SK-N-SH (cell line): ENCODE measurements at regions not wholly inside any gene's neighbourhood (a gene's known extent, or its start where the extent isn't known, plus 50 kb on each side); places are given as distances from the start of the nearest gene placed in this dataset.

Experiments
- CTCF ChIA-PET: fragments of 300-600, 350-600 bp; formaldehyde crosslinking; extraction: SDS; loops from one replicate; lab custom pipeline; 2021; lab: Yijun Ruan, JAX
- POLR2A ChIA-PET: fragments of 350-600 bp; sonication (Branson Sonifier 250); formaldehyde crosslinking; extraction: SDS; loops from one replicate; lab custom pipeline; 2020; ENCODE audit warnings: antibody characterized with exemption, inconsistent platforms; lab: Yijun Ruan, JAX
- DNase-seq: peaks from one replicate; pipeline ENCODE4 v3.0.0; 2012
- H2AFZ ChIP-seq: fragments of 200-600 bp; sonication (generic); 2 replicates; pipeline ENCODE4 v1.8.1; 2016; ENCODE audit warnings: antibody characterized with exemption, mild to moderate bottlenecking, low read depth
- H3F3A ChIP-seq: fragments of 200-600 bp; sonication (generic); replicated peaks from 2 replicates; pipeline ENCODE3; 2016; ENCODE audit warnings: antibody characterized with exemption, mild to moderate bottlenecking; ENCODE audit not compliant: insufficient read depth
- H3K27ac ChIP-seq, 2 experiments: fragments of 200-500 bp in 1 of 2; fragments of 200-600 bp in 1 of 2; sonication (Bioruptor generic) in 1 of 2; sonication (generic), shearing (Covaris generic) in 1 of 2; 2 replicates each; pipeline versions ENCODE4 v1.5.1 to v1.6.1; 2014 to 2016; ENCODE audit warnings: low read depth in 2 of 2, inconsistent platforms in 1 of 2, low read length in 1 of 2, mild to moderate bottlenecking in 1 of 2, mixed read lengths in 1 of 2
- H3K27me3 ChIP-seq: fragments of 200-600 bp; sonication (generic), shearing (Covaris generic); 2 replicates; pipeline ENCODE4 v1.6.1; 2016; ENCODE audit warnings: mixed run types; ENCODE audit not compliant: insufficient read depth
- H3K36me3 ChIP-seq, 2 experiments: fragments of 200-500 bp in 1 of 2; fragments of 200-600 bp in 1 of 2; sonication (Bioruptor generic) in 1 of 2; sonication (generic) in 1 of 2; replicated peaks in 1 of 2; 2 replicates each; pipeline versions ENCODE3 to v1.5.1; 2014 to 2016; ENCODE audit warnings: low read length in 1 of 2, mild to moderate bottlenecking in 1 of 2; ENCODE audit not compliant: insufficient read depth in 2 of 2, control insufficient read depth in 1 of 2
- H3K4me1 ChIP-seq, 2 experiments: fragments of 200-500 bp in 1 of 2; fragments of 200-600 bp in 1 of 2; sonication (Bioruptor generic) in 1 of 2; sonication (generic), shearing (Covaris generic) in 1 of 2; 2 replicates each; pipeline versions ENCODE4 v1.5.1 to v1.6.1; 2014 to 2016; ENCODE audit warnings: low read depth in 1 of 2, low read length in 1 of 2, mixed run types in 1 of 2; ENCODE audit not compliant: insufficient read depth in 2 of 2, control insufficient read depth in 1 of 2
- H3K4me2 ChIP-seq: fragments of 200-600 bp; sonication (generic), shearing (Covaris generic); 2 replicates; pipeline ENCODE4 v1.6.1; 2017; ENCODE audit warnings: mixed run types
- H3K4me3 ChIP-seq, 2 experiments: fragments of 200-500 bp in 1 of 2; fragments of 200-600 bp in 1 of 2; sonication (Bioruptor generic) in 1 of 2; sonication (generic), shearing (Covaris generic) in 1 of 2; 2 replicates each; pipeline versions ENCODE4 v1.5.1 to v1.8.1; 2014 to 2016; ENCODE audit warnings: low read depth in 2 of 2, inconsistent platforms in 1 of 2, low read length in 1 of 2, mild to moderate bottlenecking in 1 of 2, mixed read lengths in 1 of 2, moderate library complexity in 1 of 2
- H3K79me2 ChIP-seq: fragments of 200-600 bp; sonication (generic); 2 replicates; pipeline ENCODE4 v1.8.1; 2017; ENCODE audit warnings: mild to moderate bottlenecking; ENCODE audit not compliant: insufficient read depth
- H3K9ac ChIP-seq: fragments of 200-600 bp; sonication (generic); 2 replicates; pipeline ENCODE4 v1.6.1; 2017; ENCODE audit warnings: mixed run types
- H3K9me2 ChIP-seq: fragments of 200-600 bp; sonication (generic); 2 replicates; pipeline ENCODE4 v1.6.1; 2017; ENCODE audit warnings: mixed run types
- H3K9me3 ChIP-seq: fragments of 200-600 bp; sonication (generic); 2 replicates; pipeline ENCODE4 v1.6.1; 2017; ENCODE audit warnings: mixed run types, mild to moderate bottlenecking, moderate library complexity
- H4K20me1 ChIP-seq: fragments of 200-600 bp; sonication (generic); 2 replicates; pipeline ENCODE4 v1.6.1; 2017; ENCODE audit warnings: mild to moderate bottlenecking, mixed run types; ENCODE audit not compliant: insufficient read depth
- EP300 ChIP-seq, 2 experiments: IDR thresholded peaks; 2 replicates each; pipeline versions ENCODE4 v1.4.0 to v1.6.1; 2012; ENCODE audit warnings: borderline replicate concordance in 1 of 2, low read depth in 1 of 2, low read length in 1 of 2
- EZH2phosphoT487 ChIP-seq: fragments of 200-600 bp; sonication (generic); IDR thresholded peaks from 2 replicates; pipeline ENCODE4 v1.6.1; 2017; ENCODE audit warnings: low read depth, mixed run types, mild to moderate bottlenecking, antibody characterized with exemption, moderate library complexity, borderline replicate concordance
- FOXJ3 ChIP-seq: sonication (generic); formaldehyde crosslinking; IDR thresholded peaks from 2 replicates; pipeline ENCODE4 v1.5.1; 2020; ENCODE audit warnings: mild to moderate bottlenecking, missing genetic modification reagents
- FOXM1 ChIP-seq: IDR thresholded peaks from 2 replicates; pipeline ENCODE4 v1.4.0; 2012; ENCODE audit warnings: low read depth, mild to moderate bottlenecking
- GABPA ChIP-seq: IDR thresholded peaks from 2 replicates; pipeline ENCODE4 v1.4.0; 2012; ENCODE audit warnings: low read depth, mild to moderate bottlenecking
- JUND ChIP-seq: IDR thresholded peaks from 2 replicates; pipeline ENCODE4 v1.4.0; 2012
- NRF1 ChIP-seq: IDR thresholded peaks from 2 replicates; pipeline ENCODE4 v1.6.1; 2012; ENCODE audit warnings: low read depth, mild to moderate bottlenecking, low read length
- RAD21 ChIP-seq: IDR thresholded peaks from 2 replicates; pipeline ENCODE4 v1.6.1; 2012; ENCODE audit warnings: mild to moderate bottlenecking, low read length
- RCOR1 ChIP-seq: fragments of 150-350 bp; IDR thresholded peaks from 2 replicates; pipeline ENCODE4 v1.6.1; 2017; ENCODE audit warnings: antibody characterized with exemption, low read length
- RFX5 ChIP-seq: IDR thresholded peaks from 2 replicates; pipeline ENCODE4 v1.6.1; 2012; ENCODE audit warnings: mild to moderate bottlenecking, improper control_type of control experiment, low read length
- RXRA ChIP-seq: IDR thresholded peaks from 2 replicates; pipeline ENCODE4 v1.4.0; 2012; ENCODE audit warnings: low read depth, mild to moderate bottlenecking, borderline replicate concordance
- WGBS: methylation state at CpG from one replicate; pipeline ENCODE4 v1.1.6; 2017; ENCODE audit warnings: low lambda C conversion rate; 5-methylcytosine and 5-hydroxymethylcytosine counted together
- TF ChIP-seq, protein P1 (sequence below): fragments of 150-350 bp; IDR thresholded peaks from 2 replicates; pipeline ENCODE4 v1.6.1; 2017; ENCODE audit warnings: antibody characterized with exemption, low read length, low read depth, borderline replicate concordance
- TF ChIP-seq, protein P2 (sequence below): fragments of 200-600 bp; sonication (generic); IDR thresholded peaks from 2 replicates; pipeline ENCODE4 v1.6.1; 2017; ENCODE audit warnings: antibody characterized with exemption, mild to moderate bottlenecking, moderate library complexity
- TF ChIP-seq, protein P3 (sequence below): IDR thresholded peaks from 2 replicates; pipeline ENCODE4; 2012

DNA sequence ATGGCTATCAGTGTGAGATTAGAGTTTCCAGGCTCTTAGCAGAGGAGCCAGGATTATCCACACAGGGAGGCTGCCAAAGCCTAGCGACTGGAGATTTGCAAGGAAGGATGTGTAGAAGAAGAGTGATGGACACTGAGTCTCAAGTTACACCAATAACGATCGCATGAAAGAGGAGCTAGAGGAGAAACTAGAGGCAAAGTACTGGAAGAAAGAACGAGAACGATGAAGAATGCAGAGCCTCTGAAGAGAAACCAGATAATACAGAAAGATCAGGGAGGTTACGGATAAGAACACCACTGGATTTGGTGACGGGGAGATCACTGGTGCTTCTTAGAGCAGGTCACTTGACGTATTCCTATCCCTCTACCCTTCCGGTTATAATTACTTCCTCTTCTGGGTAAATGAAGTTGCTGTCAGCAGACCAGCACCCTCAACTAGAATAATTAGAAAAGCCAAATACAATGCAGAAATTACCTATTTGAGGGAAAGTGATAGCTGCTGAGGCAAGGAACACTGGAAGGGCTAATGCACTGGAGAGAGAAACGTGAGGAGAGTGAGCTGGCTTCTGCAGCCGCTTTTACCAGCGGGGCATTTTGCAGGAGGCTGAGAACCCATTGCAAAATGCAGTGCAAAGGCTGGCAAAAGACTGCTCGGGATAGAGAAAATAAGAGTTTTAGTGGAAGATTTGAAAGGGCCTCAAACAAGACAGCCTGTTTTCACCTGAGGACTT is 93.1 kb upstream of the HIF1A start:
- Histone ChIP-seq H4K20me1 (no peaks in the 10 kb centered on the region), H3K27me3 (no peaks in the 10 kb centered on the region), H3F3A (peaks cover 9% of the 10 kb centered on the region), H3K4me1 (peaks cover 16 to 21% of the 10 kb centered on the region in 2 experiments; a peak in 3 of 4 replicates), H3K9me3 (no peaks in the 10 kb centered on the region), H3K9me2 (no peaks in the 10 kb centered on the region), H2AFZ (no peak overlapping the region), H3K79me2 (no peaks in the 10 kb centered on the region), H3K9ac (no peak overlapping the region), H3K36me3 (no peaks in the 10 kb centered on the region), H3K4me3 (no peak overlapping the region), H3K27ac (peak overlapping the region; percentile 2 to 43; a peak in 3 of 4 replicates), H3K4me2 (peak overlapping the region; percentile 4; the same call in 1 of the 2 replicates)
- 85% methylated on average over 13 of the region's 13 CpGs for WGBS
- ChIA-PET CTCF (interaction anchor here (0.9 kb wide), 1 partner anchor 15 kb away, joined by 3 read pairs; no protein-coding TSS in a partner anchor), POLR2A (no interaction called here)
- TF ChIP-seq, protein P1, sequence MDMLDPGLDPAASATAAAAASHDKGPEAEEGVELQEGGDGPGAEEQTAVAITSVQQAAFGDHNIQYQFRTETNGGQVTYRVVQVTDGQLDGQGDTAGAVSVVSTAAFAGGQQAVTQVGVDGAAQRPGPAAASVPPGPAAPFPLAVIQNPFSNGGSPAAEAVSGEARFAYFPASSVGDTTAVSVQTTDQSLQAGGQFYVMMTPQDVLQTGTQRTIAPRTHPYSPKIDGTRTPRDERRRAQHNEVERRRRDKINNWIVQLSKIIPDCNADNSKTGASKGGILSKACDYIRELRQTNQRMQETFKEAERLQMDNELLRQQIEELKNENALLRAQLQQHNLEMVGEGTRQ, result no peak
- TF ChIP-seq RAD21 (no peak), FOXM1 (no peak), RXRA (no peak), FOXJ3 (CRISPR knock-in tag) (no peak), JUND (no peak), RCOR1 (no peak), NRF1 (no peak)
- TF ChIP-seq, protein P2, sequence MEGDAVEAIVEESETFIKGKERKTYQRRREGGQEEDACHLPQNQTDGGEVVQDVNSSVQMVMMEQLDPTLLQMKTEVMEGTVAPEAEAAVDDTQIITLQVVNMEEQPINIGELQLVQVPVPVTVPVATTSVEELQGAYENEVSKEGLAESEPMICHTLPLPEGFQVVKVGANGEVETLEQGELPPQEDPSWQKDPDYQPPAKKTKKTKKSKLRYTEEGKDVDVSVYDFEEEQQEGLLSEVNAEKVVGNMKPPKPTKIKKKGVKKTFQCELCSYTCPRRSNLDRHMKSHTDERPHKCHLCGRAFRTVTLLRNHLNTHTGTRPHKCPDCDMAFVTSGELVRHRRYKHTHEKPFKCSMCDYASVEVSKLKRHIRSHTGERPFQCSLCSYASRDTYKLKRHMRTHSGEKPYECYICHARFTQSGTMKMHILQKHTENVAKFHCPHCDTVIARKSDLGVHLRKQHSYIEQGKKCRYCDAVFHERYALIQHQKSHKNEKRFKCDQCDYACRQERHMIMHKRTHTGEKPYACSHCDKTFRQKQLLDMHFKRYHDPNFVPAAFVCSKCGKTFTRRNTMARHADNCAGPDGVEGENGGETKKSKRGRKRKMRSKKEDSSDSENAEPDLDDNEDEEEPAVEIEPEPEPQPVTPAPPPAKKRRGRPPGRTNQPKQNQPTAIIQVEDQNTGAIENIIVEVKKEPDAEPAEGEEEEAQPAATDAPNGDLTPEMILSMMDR, result no peak
- DNase-seq, result no peak

DNA sequence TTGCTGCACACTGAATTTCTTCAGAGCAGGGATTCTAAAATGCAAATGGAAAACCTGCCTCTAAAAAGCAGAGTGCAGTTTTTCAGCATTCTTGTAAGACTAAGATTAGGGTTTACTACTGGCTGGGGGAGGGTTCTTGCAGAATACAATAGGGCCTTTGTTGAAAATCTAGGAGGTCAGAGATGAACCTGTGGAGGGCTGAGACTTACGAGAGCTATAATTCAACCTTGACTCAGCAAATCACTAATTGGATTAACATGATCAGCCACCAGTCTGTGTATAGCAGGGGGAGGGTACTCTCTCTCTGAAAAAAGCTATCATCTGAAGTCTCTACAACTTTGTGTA is 92.6 kb upstream of the HIF1A start:
- WGBS, result 6% methylated on average over 1 of the region's 1 CpG
- DNase-seq, result no peak

More for the DNA sequence above, 92.6 kb upstream of the HIF1A start:
- Histone ChIP-seq H3K36me3 (no peaks in the 10 kb centered on the region), H3K4me1 (peaks cover 16 to 27% of the 10 kb centered on the region in 2 experiments; a peak in 3 of 4 replicates), H3K9me2 (no peaks in the 10 kb centered on the region), H3K9ac (no peak overlapping the region), H3K4me3 (no peak overlapping the region), H3K9me3 (no peaks in the 10 kb centered on the region), H3K27ac (peak overlapping the region; percentile 2 to 43; a peak in 3 of 4 replicates), H3K27me3 (no peaks in the 10 kb centered on the region), H2AFZ (no peak overlapping the region; the same call in 1 of the 2 replicates), H3K4me2 (peak overlapping the region; percentile 4; the same call in 1 of the 2 replicates), H3K79me2 (no peaks in the 10 kb centered on the region), H4K20me1 (no peaks in the 10 kb centered on the region), H3F3A (peaks cover 3% of the 10 kb centered on the region)
- POLR2A ChIA-PET, result no interaction called here
- CTCF ChIA-PET, result interaction anchor here (0.9 kb wide), 1 partner anchor 16 kb away, joined by 3 read pairs; no protein-coding TSS in a partner anchor
- TF ChIP-seq, protein P3, sequence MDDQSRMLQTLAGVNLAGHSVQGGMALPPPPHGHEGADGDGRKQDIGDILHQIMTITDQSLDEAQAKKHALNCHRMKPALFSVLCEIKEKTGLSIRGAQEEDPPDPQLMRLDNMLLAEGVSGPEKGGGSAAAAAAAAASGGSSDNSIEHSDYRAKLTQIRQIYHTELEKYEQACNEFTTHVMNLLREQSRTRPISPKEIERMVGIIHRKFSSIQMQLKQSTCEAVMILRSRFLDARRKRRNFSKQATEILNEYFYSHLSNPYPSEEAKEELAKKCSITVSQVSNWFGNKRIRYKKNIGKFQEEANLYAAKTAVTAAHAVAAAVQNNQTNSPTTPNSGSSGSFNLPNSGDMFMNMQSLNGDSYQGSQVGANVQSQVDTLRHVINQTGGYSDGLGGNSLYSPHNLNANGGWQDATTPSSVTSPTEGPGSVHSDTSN, result peak; percentile 18; the same call in 1 of the 2 replicates
- no peak for TF ChIP-seq FOXJ3 (CRISPR knock-in tag)
- TF ChIP-seq EZH2phosphoT487, result no peak
- 0 out of 4 replicates have a peak, but pooled peaks of 1 of the 2 experiments have one; percentile 21 for TF ChIP-seq EP300 (IDR thresholded peaks at IDR 0.05; ENCODE audit: borderline replicate concordance in 1 of 2, low read depth in 1 of 2, low read length in 1 of 2)
- TF ChIP-seq GABPA, result no peak
- TF ChIP-seq RFX5, result no peak
